Hematopoietic multipotent progenitor cell treated with erythropoietin and hydrocortisone succinate and interleukin-3 and kit ligand, for 4 days (in vitro differentiated cells): ENCODE measurements at regions not wholly inside any gene's neighbourhood (a gene's known extent, or its start where the extent isn't known, plus 50 kb on each side); places are given as distances from the start of the nearest gene placed in this dataset.
"Not testable (repeated sequence)": the region's sequence is repeated elsewhere in the genome, so short reads cannot be mapped to it uniquely, and the experiment has no call there.

ENCODE experiments used
- DNase-seq: peaks from one replicate; pipeline ENCODE4 v3.0.0-alpha.2; 2015

DNA sequence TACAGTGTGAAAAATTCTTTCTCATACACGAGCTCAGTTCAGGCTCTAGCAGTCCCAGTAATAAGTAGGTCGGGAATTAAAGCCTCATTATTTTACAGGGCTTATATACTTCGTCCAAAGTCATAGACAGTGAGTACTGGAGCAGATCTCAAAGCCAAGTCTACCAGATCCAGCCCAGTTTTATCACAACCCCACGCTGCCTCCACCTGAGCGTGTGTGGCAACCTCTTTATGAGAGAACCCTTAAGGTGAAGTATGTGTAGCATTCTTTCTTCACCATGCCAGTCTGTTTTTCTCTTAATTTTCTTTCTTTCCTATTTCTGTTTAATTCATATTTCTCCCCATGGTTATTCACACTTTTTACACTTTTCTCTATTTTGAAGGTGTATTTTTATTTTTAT, 574.6 kb upstream of the ARPP21 start:
- DNase-seq, result no peak

- no peak for DNase-seq
These were observed 573.4 kb upstream of the ARPP21 start for GRCh38 chr3:35065891-35066290.

DNA sequence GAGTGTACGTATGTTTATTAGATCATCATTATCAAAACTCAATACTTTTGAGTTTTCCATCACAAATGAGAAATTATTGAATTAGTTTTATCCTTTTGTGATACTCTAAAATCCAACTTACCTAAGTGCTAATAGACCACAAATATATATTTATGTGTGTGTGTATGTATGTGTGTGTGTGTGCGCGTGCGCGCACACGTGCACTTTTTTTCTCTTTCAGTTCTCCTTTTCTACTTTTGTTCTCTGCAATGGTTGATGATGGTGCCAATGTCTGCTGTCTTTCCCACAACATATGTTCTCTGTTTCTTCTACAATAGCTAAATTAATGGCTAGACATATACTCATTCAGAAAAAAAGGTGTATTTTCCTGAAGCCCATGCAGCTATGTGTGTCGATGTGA, 571.6 kb upstream of the ARPP21 start:
- no peak for DNase-seq

DNA sequence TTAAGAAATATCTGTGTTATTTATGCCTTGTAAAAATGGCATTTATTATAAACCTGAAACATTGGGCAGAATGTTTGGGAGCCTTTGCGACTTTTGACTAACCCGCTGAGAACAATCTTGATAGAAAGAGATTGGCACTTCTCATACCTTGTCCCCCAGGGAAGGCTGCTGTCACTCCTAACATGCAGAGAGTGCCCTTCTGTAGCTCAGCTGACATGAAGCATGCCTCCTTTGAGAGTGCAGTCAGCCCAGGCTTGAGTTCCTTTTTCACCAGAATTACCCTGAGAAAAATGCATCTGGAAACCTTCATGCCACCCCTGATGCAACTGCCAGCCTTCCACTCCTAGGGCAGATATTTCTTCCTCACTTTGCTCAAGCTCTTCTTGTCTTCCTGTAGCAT, 569.2 kb upstream of the ARPP21 start:
- no peak for DNase-seq

DNA sequence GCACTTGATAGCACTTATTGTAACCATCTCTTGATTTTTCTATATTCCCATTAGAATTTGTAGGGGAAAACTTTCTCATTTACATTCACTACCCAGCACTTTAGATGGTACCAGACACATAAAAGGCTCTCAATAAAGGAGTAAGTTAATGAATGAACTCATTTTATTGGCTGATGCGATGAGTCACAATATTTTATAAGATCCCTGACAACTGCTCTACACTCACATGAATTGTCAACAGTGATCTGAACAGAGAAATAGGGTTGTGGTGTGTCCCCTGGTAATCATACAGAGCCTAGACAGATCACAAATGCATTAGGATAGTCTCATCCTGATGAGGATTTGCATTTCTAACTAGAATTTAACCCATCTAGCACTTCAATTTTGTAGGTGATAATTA, 567.6 kb upstream of the ARPP21 start:
- no peak for DNase-seq

DNA sequence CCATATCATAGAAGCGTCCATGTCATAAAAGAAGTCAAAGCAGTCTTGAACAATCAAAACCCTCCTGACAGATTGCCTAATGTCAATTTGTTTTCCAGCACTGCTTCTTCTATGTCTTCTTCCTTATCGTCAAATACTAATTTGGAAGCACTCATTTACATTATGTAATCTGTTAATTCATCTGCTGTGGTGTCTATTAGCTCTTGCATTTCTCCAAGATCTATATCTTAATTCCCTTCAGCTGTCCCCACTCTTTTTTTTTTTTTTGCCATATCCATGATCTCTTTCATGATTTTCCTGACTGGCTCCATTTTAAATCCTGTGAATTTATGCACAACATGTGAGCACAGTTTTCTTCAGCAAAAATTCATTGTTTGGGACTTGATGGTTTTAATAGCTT, 560.5 kb upstream of the ARPP21 start:
- DNase-seq, result no peak

DNA sequence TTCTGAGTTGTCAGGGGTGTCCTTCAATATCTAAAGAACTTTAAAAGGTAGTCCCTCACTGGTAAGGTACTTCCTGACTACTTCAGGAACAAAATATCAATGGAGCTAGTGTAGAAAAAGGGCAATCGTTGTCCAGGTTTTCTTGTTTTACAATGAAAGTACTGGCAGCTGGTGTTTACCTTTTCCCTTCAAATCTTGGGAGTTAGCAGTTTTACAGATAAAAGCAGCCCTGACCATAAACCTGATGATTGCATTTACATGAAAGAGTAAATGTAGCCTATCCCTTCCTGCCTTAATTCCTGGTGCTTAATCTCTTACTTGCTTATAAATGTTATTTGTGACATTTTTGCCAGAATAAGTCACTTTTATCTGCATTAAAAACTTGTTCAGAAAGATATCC, 559.9 kb upstream of the ARPP21 start:
- no peak for DNase-seq

GRCh38 chr3:35081899-35082298, 557.4 kb upstream of the ARPP21 start:
- no peak for DNase-seq

GRCh38 chr3:35088943-35089342, 550.4 kb upstream of the ARPP21 start:
- DNase-seq, result no peak

DNA sequence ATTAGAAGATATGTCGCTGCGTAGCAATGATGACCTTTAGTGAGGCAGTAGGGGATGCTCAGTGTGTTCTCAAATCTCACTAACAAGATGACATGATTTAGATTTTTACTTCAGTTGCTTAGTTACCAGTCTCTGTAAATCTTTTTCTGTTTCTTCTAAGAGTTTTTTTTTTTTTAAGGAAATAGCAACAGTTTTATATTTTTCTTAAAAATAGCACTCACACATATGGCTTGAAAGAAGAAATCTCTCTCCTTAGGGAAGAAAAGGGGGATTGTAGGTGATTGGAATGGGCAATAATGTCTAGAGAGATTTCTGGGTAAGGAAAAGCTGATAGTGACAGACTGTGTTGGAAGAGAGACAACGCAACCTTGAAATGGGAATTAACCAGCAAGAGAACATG, 524.6 kb upstream of the ARPP21 start:
- DNase-seq, result no peak

DNA sequence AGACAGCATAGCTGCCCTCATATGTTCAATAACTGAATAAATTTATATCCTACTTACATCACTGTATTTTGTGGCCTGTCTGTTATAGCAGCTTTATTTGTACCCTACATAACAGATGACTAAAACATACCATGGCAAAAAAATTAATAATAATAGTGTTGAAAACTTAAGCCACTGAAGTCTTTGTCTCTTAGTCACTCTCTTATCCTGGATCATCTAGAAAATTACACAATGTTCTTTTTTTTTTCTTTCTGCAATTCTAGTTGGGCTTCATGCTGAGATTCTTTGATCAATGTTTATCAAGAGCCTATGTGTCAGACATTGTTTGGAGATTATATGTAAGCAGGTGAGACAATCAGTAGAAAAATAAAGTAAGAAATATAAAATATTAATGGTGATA, 519.3 kb upstream of the ARPP21 start:
- no peak for DNase-seq

GRCh38 chr3:35137612-35138011, 501.7 kb upstream of the ARPP21 start:
- no peak for DNase-seq

DNA sequence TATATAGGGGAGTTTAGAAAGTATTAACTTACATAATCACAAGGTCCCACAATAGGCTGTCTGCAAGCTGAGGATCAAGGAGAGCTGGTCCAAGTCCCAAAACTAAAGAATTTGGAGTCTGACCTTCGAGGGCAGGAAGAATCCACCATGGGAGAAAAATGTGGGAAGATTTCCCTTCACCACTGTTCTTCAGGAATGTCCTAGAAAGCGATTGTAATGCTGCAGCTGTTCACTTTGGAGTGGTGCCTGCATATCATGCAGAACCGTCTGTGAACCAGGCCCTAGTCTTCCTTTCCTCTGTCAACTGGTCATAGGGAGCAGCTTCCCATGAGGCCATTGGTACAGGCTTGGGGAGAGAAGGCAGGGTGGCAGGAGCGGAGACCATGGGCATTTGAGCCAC, 497.9 kb upstream of the ARPP21 start:
- DNase-seq, result no peak

DNA sequence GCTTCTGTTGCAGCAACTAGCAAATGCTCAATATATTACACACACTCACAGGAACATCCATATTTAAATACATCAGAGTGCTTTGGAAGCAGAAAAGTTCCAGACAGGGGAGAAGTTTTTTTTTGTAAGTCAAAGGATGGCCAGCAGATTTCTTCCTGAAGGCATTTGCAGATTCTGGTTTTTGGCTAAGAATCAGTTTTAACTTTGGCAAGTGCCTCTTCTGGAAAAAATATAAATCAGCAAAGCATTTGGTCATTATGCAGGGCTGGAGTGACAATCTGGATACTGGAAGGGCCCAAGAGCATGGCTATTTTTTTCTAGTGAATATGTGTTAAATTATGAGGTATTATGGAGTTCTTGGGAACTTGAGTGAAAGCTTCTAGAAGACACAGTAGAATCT, 495.3 kb upstream of the ARPP21 start:
- DNase-seq, result no peak

GRCh38 chr3:35146256-35147035, 492.9 kb upstream of the ARPP21 start:
- not testable (repeated sequence) for DNase-seq

GRCh38 chr3:35183927-35184675, 455.2 kb upstream of the ARPP21 start:
- no peak for DNase-seq

GRCh38 chr3:35184775-35185174, 454.6 kb upstream of the ARPP21 start:
- DNase-seq, result no peak

DNA sequence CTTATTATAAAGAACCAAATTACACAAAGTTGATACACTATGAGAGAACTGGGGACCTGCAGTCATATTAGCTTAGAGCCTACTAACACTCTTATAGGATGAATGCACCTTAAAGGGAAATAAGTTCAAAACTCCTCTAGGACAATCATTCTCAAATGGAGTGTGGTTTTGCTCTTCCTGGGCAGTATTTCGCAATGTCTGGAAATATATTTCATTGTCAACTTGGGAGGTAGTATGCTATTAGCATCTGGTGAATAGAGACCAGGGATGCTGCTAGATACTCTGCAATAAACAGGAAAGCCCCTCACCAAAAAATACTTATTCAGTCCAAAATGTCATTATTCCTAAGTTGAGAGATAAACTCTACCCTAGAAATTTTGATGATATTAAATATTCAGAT, 451.4 kb upstream of the ARPP21 start:
- DNase-seq, result no peak

DNA sequence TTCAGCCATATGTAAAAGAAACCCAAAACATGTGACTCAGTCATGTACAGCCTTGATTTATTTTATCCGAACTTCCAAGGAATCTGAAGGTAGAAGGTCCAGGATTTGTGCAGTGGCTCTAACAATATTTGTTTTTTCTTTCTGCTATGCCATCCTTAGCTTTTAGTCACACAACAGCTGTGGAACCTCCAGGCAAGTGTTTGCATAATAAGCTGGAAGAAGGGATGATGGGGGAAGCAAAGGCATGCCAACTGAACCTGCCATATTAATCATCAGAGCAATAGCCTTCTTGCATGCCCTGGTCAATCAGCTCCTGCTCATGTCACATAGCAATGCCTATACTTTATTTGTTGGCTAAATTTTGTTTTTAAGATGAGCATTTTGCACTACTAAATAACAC, 444.7 kb upstream of the ARPP21 start:
- no peak for DNase-seq

GRCh38 chr3:35198857-35199256, 440.5 kb upstream of the ARPP21 start:
- no peak for DNase-seq

GRCh38 chr3:35200056-35200455, 439.3 kb upstream of the ARPP21 start:
- DNase-seq, result no peak

GRCh38 chr3:35201211-35201610, 438.1 kb upstream of the ARPP21 start:
- DNase-seq, result no peak

DNA sequence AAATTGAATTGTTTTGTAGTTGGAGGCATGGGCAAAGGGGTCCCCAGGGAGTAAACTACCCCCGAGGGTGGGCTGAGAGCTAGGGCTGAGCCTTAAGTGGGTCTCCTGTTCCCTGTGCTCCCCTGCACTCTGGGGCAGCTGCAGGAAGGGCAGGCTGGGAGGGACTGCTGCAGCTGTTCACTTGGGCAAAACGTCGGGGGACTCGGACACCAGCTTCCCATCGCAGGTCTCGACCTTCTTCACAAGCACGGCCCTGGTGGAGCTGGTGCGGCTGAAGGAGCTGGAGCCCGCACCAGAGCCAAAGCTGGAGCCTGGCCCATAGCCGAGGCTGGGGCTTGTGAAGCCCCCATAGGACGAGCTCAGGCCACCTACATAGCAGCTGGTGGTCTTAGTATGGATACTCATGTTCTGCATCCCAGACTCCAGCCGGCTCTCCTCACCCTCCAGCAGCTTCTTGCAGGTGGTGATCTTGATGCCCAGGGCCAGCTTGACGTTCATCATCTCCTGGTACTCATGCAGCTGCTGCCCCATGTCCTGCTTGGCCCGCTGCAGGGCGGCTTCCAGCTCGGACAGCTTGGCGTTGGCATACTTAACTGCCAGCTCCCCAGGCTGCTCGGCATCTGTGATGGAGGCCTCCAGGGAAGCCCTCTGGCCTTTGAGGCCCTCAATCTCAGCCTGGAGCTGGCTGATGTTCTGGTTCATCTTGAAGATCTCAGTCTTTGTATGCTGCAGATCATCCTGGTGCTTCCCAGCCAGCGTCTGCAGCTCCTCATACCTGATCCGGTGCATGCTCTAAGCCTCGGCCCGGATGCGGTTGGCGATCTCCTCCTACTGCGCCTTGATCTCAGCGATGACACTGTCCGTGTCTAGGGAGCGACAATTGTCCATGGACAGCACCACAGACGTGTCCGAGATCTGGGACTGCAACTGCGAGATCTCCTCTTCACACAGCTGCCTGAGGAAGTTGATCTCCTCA, 423.5 kb upstream of the ARPP21 start:
- DNase-seq, result no peak
